Activated CD8-positive, alpha-beta memory T cell treated with anti-CD3 and anti-CD28 coated beads, Interleukin-2, amount 50 U/mL, for 4 hours (primary cell): ENCODE measurements at regions not wholly inside any gene's neighbourhood (a gene's known extent, or its start where the extent isn't known, plus 50 kb on each side); places are given as distances from the start of the nearest gene placed in this dataset.
"Not testable (repeated sequence)": the region's sequence is repeated elsewhere in the genome, so short reads cannot be mapped to it uniquely, and the experiment has no call there.

Source experiments
- DNase-seq: peaks from one replicate; pipeline ENCODE4 v3.0.0-alpha.2; 2020

GRCh38 chr2:58608146-58608545 lies 367.0 kb upstream of the FANCL start:
- no peak for DNase-seq

GRCh38 chr2:58607448-58607847 lies 366.3 kb upstream of the FANCL start:
- no peak for DNase-seq

GRCh38 chr2:58606799-58607198 lies 365.7 kb upstream of the FANCL start:
- DNase-seq = no peak

- no peak for DNase-seq
Measured at GRCh38 chr2:58604096-58604495, 363.0 kb upstream of the FANCL start.

GRCh38 chr2:58601017-58601416 lies 359.9 kb upstream of the FANCL start:
- no peak for DNase-seq

GRCh38 chr2:58598171-58598570 lies 357.0 kb upstream of the FANCL start:
- DNase-seq = no peak

GRCh38 chr2:58595714-58596113 lies 354.6 kb upstream of the FANCL start:
- no peak for DNase-seq

GRCh38 chr2:58594762-58595161 lies 353.6 kb upstream of the FANCL start:
- DNase-seq = no peak

- no peak for DNase-seq
Measured at GRCh38 chr2:58594175-58594574, 353.1 kb upstream of the FANCL start.

GRCh38 chr2:58586178-58586577 lies 345.1 kb upstream of the FANCL start:
- not testable (repeated sequence) for DNase-seq

GRCh38 chr2:58585233-58585632 lies 344.1 kb upstream of the FANCL start:
- no peak for DNase-seq

GRCh38 chr2:58584606-58585118 lies 343.5 kb upstream of the FANCL start:
- DNase-seq = no peak

- no peak for DNase-seq
Measured at GRCh38 chr2:58578276-58578675, 337.2 kb upstream of the FANCL start.

GRCh38 chr2:58574873-58575272 lies 333.7 kb upstream of the FANCL start:
- DNase-seq = no peak

GRCh38 chr2:58572731-58573130 lies 331.6 kb upstream of the FANCL start:
- DNase-seq = no peak

- DNase-seq = no peak
Measured at GRCh38 chr2:58571181-58571852, 330.2 kb upstream of the FANCL start.

- DNase-seq = no peak
Measured at GRCh38 chr2:58569475-58570185, 328.5 kb upstream of the FANCL start.

GRCh38 chr2:58568901-58569300 lies 327.8 kb upstream of the FANCL start:
- no peak for DNase-seq

GRCh38 chr2:58562276-58562675 lies 321.2 kb upstream of the FANCL start:
- no peak for DNase-seq

- no peak for DNase-seq
Measured at GRCh38 chr2:58560531-58560930, 319.4 kb upstream of the FANCL start.

GRCh38 chr2:58558881-58559280 lies 317.8 kb upstream of the FANCL start:
- DNase-seq = no peak

GRCh38 chr2:58557176-58557575 lies 316.1 kb upstream of the FANCL start:
- DNase-seq = no peak

GRCh38 chr2:58553937-58554336 lies 312.8 kb upstream of the FANCL start:
- DNase-seq = no peak

- no peak for DNase-seq
Measured at GRCh38 chr2:58553522-58553921, 312.4 kb upstream of the FANCL start.
